HL-60 (cell line): ENCODE measurements at regions not wholly inside any gene's neighbourhood (a gene's known extent, or its start where the extent isn't known, plus 50 kb on each side); places are given as distances from the start of the nearest gene placed in this dataset.

Source experiments
- DNase-seq, 2 experiments: peaks; one replicate each; pipeline ENCODE4 v3.0.0-alpha.2; 2010 to 2020; ENCODE audit warnings: low read depth in 1 of 2, low spot score in 1 of 2
- H3K27ac ChIP-seq: fragments of 250-450 bp; sonication (Bioruptor Pico); replicated peaks from 2 replicates; pipeline ENCODE4 v1.5.1; 2020; ENCODE audit warnings: mild to moderate bottlenecking, moderate library complexity
- H3K27me3 ChIP-seq: fragments of 250-450 bp; sonication (Bioruptor Pico); 2 replicates; pipeline ENCODE4 v1.5.1; 2021; ENCODE audit warnings: mild to moderate bottlenecking, moderate library complexity; ENCODE audit not compliant: insufficient read depth, poor library complexity, severe bottlenecking
- H3K4me3 ChIP-seq: replicated peaks from 2 replicates; pipeline ENCODE4 v1.5.1; 2011; ENCODE audit warnings: mild to moderate bottlenecking, control low read depth, low read length; ENCODE audit not compliant: insufficient read depth
- GABPA ChIP-seq: IDR thresholded peaks from 2 replicates; pipeline ENCODE4 v1.6.1; 2012; ENCODE audit warnings: low read depth
- POLR2AphosphoS5 ChIP-seq: IDR thresholded peaks from 2 replicates; pipeline ENCODE4 v1.6.1; 2012; ENCODE audit warnings: low read depth
- SPI1 ChIP-seq: IDR thresholded peaks from 2 replicates; pipeline ENCODE4 v1.6.1; 2012; ENCODE audit warnings: low read depth, mild to moderate bottlenecking, borderline replicate concordance
- TF ChIP-seq, protein P1 (sequence below): IDR thresholded peaks from 2 replicates; pipeline ENCODE4 v1.6.1; 2012; ENCODE audit warnings: low read depth; ENCODE audit not compliant: insufficient replicate concordance
- TF ChIP-seq, protein P2 (sequence below): IDR thresholded peaks from one replicate; pipeline ENCODE4 v1.5.1; 2011; ENCODE audit warnings: low read length, control low read depth, inconsistent platforms; ENCODE audit not compliant: insufficient read depth

DNA sequence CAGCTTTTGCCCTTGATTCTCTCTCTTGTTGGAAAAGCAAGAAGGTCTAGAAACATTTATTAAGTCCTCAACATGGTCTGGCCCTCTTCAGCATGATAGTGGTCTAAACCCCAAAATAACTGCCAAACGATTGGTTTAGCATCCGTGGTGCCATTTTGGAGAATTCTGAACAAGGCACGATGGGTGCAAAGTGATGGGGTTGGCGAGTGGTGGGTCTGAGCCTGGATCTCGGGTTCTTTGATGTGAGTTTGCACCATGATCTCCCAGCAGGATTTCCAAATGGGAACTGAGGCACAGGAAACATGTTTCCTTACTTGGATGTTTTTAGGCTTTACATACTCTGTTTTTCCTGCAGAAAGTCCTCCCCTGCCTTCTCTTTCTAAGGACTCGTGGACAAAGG is 240.3 kb downstream of the MYCN start:
- Histone ChIP-seq H3K4me3 (no peak overlapping the region), H3K27me3 (no peaks in the 10 kb centered on the region), H3K27ac (no peak overlapping the region)
- no peak for DNase-seq
- TF ChIP-seq POLR2AphosphoS5 (no peak), SPI1 (no peak), GABPA (no peak)
- TF ChIP-seq, protein P1, sequence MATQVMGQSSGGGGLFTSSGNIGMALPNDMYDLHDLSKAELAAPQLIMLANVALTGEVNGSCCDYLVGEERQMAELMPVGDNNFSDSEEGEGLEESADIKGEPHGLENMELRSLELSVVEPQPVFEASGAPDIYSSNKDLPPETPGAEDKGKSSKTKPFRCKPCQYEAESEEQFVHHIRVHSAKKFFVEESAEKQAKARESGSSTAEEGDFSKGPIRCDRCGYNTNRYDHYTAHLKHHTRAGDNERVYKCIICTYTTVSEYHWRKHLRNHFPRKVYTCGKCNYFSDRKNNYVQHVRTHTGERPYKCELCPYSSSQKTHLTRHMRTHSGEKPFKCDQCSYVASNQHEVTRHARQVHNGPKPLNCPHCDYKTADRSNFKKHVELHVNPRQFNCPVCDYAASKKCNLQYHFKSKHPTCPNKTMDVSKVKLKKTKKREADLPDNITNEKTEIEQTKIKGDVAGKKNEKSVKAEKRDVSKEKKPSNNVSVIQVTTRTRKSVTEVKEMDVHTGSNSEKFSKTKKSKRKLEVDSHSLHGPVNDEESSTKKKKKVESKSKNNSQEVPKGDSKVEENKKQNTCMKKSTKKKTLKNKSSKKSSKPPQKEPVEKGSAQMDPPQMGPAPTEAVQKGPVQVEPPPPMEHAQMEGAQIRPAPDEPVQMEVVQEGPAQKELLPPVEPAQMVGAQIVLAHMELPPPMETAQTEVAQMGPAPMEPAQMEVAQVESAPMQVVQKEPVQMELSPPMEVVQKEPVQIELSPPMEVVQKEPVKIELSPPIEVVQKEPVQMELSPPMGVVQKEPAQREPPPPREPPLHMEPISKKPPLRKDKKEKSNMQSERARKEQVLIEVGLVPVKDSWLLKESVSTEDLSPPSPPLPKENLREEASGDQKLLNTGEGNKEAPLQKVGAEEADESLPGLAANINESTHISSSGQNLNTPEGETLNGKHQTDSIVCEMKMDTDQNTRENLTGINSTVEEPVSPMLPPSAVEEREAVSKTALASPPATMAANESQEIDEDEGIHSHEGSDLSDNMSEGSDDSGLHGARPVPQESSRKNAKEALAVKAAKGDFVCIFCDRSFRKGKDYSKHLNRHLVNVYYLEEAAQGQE: no peak

DNA sequence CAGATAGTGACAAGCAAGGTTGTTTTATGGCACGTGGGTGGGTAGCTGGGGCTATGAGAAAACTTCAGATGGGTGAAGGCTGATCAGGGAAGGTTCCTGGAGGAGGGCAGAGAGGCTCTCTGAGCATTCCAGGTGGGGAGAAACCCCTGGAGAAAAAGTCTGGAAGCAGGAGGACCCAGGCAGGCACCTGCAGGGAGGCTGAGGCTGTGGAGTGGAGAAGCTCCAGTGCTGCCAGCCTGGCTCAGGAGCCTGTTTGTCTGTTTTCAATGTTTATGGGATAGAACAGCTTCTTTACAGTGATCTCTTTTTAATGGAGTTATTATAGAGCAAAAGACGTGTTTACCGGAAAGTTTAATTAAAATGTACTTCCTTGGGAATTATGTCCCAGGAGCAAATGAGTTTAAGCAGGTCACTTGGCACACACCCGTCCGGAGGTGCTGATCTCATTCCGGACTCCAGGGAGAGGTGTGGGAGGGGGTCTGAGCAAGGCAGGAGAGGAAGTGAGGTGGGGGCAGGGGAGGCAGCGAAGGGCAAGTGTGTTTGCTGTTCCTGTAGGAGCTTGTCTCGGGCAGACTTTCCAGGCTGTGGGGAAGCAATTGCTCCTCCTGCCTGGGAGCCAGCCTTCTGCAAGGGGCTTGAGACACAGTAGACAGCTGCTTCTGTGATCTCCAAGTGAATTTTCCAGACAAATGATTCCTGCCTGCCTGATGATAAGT is 239.5 kb downstream of the MYCN start:
- TF ChIP-seq, protein P2, sequence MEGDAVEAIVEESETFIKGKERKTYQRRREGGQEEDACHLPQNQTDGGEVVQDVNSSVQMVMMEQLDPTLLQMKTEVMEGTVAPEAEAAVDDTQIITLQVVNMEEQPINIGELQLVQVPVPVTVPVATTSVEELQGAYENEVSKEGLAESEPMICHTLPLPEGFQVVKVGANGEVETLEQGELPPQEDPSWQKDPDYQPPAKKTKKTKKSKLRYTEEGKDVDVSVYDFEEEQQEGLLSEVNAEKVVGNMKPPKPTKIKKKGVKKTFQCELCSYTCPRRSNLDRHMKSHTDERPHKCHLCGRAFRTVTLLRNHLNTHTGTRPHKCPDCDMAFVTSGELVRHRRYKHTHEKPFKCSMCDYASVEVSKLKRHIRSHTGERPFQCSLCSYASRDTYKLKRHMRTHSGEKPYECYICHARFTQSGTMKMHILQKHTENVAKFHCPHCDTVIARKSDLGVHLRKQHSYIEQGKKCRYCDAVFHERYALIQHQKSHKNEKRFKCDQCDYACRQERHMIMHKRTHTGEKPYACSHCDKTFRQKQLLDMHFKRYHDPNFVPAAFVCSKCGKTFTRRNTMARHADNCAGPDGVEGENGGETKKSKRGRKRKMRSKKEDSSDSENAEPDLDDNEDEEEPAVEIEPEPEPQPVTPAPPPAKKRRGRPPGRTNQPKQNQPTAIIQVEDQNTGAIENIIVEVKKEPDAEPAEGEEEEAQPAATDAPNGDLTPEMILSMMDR: no peak
- TF ChIP-seq GABPA: no peak
- TF ChIP-seq POLR2AphosphoS5: no peak
- TF ChIP-seq SPI1: no peak
- TF ChIP-seq, protein P1: no peak
- H3K27me3 ChIP-seq: no peaks in the 10 kb centered on the region
- DNase-seq: no peak
- H3K4me3 ChIP-seq: no peak overlapping the region
- no peak overlapping the region for H3K27ac ChIP-seq

DNA sequence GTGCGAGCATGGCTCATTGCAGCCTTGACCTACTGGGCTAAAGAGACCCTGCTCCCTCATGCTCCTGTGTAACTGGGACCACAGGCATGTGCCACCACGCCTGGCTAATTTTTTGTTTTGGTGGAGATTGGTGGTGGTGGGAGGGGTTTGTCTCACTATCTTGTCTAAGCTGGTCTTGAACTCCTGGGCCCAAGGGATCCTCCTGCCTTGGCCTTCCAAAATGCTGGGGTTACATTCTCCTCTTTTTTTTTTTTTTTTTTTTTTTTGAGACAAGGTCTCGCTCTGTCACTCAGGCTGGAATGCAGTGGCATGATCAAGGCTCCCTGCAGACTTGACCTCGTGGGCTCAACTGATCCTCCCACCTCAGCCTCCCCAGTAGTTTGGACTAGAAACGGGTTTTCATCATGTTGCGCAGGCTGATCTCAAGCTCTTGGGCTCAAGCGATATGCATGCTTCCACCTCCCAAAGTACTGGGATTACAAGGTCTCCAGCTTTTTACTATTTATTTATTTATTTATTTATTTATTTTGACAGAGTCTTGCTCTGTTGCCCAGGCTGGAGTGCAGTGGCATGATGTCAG is 238.3 kb downstream of the MYCN start:
- TF ChIP-seq SPI1 (no peak), POLR2AphosphoS5 (no peak), GABPA (no peak)
- TF ChIP-seq, protein P2: no peak
- TF ChIP-seq, protein P1: no peak
- DNase-seq: no peak
- H3K4me3 ChIP-seq: no peak overlapping the region
- no peak overlapping the region for H3K27ac ChIP-seq
- no peaks in the 10 kb centered on the region for H3K27me3 ChIP-seq
